ENCODE measurements at regions not wholly inside any gene's neighbourhood (a gene's known extent, or its start where the extent isn't known, plus 50 kb on each side); places are given as distances from the start of the nearest gene placed in this dataset.

DNA sequence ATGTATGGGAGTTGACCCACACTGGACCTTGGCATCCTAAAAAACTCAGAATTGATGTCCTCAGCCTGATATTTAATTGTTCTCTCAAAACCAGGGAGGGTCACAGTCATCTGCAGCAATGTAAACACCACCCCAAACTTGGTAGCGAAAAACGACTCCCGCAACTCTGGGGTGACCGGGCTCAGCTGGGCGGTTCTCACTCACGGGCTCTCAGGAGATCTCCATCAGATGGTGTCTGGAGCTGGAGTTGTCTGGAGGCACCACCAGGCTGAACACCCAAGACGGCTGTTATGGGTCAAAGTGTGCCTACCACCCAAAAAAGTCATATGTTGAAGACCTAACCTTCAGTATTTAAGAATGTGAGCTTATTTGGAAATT lies 50.9 kb upstream of the NXT1 start:
- ChIA-PET CTCF (interaction anchor here (0.7 kb wide), 1 partner anchor 352 kb away, joined by 3 read pairs; no protein-coding TSS in a partner anchor), POLR2A (interaction anchor here (0.9 to 1.4 kb wide), 2 partner anchors 51 to 58 kb away, joined by 3 read pairs; partner anchors contain the start of gene NXT1)
- no peak for DNase-seq (ENCODE audit: extremely low spot score)
- no peak for TF ChIP-seq FOXM1 (IDR thresholded peaks at IDR 0.05; ENCODE audit: borderline replicate concordance)
- TF ChIP-seq ZNF384 (IDR thresholded peaks at IDR 0.05): no peak
- no peak for TF ChIP-seq ELF4 (IDR thresholded peaks at IDR 0.05)
- TF ChIP-seq BHLHE40 (IDR thresholded peaks at IDR 0.05; ENCODE audit: borderline replicate concordance): no peak
- TF ChIP-seq L3MBTL2 (conservative IDR thresholded peaks at IDR 0.05): no peak
- no peak for TF ChIP-seq LEF1 (IDR thresholded peaks at IDR 0.05; ENCODE audit: borderline replicate concordance)
- TF ChIP-seq CTBP1 (IDR thresholded peaks at IDR 0.05; ENCODE audit: borderline replicate concordance): no peak
- TF ChIP-seq NFRKB (IDR thresholded peaks at IDR 0.05): no peak
- TF ChIP-seq SP1 (IDR thresholded peaks at IDR 0.05): no peak
- no peak for TF ChIP-seq SUZ12 (IDR thresholded peaks at IDR 0.05)
- TF ChIP-seq HDGF (IDR thresholded peaks at IDR 0.05; ENCODE audit: borderline replicate concordance): no peak
- TF ChIP-seq ARNT (IDR thresholded peaks at IDR 0.05): no peak
- no peak for TF ChIP-seq FOXK2 (IDR thresholded peaks at IDR 0.05)

DNA sequence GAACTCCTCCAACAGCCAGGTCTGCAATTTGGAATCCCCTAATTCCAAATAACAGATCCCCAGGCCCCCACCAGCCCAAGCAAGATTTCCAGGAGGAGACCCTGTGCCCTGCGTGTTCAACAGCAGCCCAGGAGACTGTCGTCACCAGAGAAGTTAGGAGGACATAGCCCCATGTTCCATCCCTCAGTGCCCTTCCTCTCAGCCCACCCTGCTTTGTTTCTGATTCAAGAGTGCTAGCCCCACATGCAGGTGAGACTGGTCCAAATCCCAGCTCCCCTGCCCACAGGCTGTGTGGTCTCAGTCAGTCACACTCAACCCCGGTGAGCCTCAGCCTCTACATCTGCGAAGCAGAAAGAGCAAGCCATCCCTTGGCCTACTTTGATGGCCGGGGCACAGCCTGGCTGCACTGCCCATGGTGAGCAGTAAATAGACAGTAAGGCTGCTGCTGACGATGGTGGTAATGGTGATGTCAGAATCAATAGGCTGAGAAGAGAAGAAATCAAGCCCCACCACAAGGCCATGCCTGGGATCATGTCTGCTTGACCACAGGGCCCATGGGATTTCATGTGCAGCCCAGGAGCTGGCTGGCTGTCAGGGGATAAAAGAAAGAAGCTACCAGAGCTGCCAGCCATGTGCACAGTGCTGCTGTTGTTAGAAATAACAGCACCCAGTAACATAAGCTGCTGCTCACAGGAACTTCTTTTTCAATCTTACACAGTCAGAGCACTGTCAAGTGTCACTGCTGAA lies 51.5 kb upstream of the NXT1 start:
- CTCF ChIA-PET: no interaction called here
- DNase-seq (ENCODE audit: extremely low spot score): no peak
- POLR2A ChIA-PET: interaction anchor here (0.9 to 1.4 kb wide), 2 partner anchors 51 to 59 kb away, joined by 3 read pairs; partner anchors contain the start of gene NXT1
- no peak for TF ChIP-seq CTBP1 (IDR thresholded peaks at IDR 0.05; ENCODE audit: borderline replicate concordance)
- TF ChIP-seq ELF4 (IDR thresholded peaks at IDR 0.05): no peak
- no peak for TF ChIP-seq TARDBP (IDR thresholded peaks at IDR 0.05)
- no peak for TF ChIP-seq SP1 (IDR thresholded peaks at IDR 0.05)
- no peak for TF ChIP-seq HDGF (IDR thresholded peaks at IDR 0.05; ENCODE audit: borderline replicate concordance)
- no peak for TF ChIP-seq ZNF384 (IDR thresholded peaks at IDR 0.05)

DNA sequence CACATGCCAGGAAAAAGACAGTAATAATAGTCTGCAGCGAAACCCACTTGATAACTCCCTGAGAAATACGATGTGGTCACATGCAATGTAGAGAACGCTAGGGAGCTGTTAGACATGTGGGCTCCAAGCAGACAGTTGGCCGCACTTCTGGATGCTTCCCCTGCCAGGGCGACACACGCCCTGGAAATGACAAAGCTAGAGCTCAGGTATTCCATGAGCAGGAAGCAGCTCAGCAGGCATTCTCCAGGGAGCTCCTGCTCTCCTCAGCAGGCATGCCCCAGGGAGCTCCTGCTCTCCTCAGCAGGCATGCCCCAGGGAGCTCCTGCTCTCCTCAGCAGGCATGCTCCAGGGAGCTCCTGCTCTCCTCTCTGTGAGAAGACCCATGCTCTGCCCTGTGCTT lies 52.4 kb upstream of the NXT1 start:
- TF ChIP-seq FOXK2 (IDR thresholded peaks at IDR 0.05): no peak
- TF ChIP-seq SUZ12 (IDR thresholded peaks at IDR 0.05): no peak
- no peak for TF ChIP-seq CTBP1 (IDR thresholded peaks at IDR 0.05; ENCODE audit: borderline replicate concordance)
- TF ChIP-seq FOXM1 (IDR thresholded peaks at IDR 0.05; ENCODE audit: borderline replicate concordance): no peak
- TF ChIP-seq ELF4 (IDR thresholded peaks at IDR 0.05): no peak
- TF ChIP-seq, protein P1, sequence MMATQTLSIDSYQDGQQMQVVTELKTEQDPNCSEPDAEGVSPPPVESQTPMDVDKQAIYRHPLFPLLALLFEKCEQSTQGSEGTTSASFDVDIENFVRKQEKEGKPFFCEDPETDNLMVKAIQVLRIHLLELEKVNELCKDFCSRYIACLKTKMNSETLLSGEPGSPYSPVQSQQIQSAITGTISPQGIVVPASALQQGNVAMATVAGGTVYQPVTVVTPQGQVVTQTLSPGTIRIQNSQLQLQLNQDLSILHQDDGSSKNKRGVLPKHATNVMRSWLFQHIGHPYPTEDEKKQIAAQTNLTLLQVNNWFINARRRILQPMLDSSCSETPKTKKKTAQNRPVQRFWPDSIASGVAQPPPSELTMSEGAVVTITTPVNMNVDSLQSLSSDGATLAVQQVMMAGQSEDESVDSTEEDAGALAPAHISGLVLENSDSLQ (IDR thresholded peaks at IDR 0.05): no peak
- no peak for TF ChIP-seq LEF1 (IDR thresholded peaks at IDR 0.05; ENCODE audit: borderline replicate concordance)
- no peak for TF ChIP-seq ARNT (IDR thresholded peaks at IDR 0.05)
- no peak for TF ChIP-seq BHLHE40 (IDR thresholded peaks at IDR 0.05; ENCODE audit: borderline replicate concordance)
- DNase-seq (ENCODE audit: extremely low spot score): no peak
- ChIA-PET CTCF (no interaction called here), POLR2A (no interaction called here)

DNA sequence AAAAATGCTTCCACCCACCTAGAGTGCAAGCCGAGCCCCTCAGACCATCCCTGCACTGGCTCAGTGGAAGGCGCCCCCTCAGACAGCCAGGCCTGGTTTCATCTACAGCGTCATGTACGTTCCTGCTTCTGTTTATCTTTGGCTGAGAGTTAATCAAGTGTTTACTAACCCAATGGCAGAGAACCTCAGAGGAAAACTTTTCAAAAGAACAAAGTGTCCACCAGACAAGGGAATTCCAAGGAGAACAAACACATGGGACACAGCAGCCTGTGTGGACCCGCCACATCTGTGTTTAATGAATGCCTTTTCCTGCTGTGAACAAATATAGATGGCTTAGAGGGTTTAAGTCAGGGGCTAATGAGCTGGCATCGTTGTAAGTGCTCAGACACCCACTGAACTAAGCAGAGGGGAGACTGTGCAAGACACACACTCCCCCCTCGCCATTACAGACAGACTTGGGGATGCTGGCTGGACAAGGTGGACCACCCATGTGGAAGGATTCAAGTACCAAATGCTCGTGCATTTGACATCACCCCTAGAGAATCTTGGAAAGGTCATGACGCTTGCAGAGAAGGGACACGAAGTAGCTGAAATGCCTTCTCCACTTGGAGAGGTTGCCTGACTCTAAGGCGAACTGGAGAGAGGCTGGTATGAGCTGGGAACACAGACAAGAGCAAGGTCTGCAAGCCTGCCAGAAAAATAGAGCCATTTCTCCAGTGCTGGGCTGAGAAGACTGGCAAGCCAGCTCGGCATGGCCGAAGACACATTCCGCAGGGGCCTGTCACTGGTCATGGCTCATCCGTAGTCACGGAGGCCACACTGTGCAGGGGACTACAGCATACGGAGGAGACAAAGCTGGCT lies 53.5 kb upstream of the NXT1 start:
- ChIA-PET POLR2A (no interaction called here), CTCF (no interaction called here)
- DNase-seq (ENCODE audit: extremely low spot score): no peak
- no peak for TF ChIP-seq NFRKB (IDR thresholded peaks at IDR 0.05)
- no peak for TF ChIP-seq BHLHE40 (IDR thresholded peaks at IDR 0.05; ENCODE audit: borderline replicate concordance)
- TF ChIP-seq FOXM1 (IDR thresholded peaks at IDR 0.05; ENCODE audit: borderline replicate concordance): no peak
- TF ChIP-seq FOXK2 (IDR thresholded peaks at IDR 0.05): no peak
- no peak for TF ChIP-seq TARDBP (IDR thresholded peaks at IDR 0.05)
- TF ChIP-seq CTBP1 (IDR thresholded peaks at IDR 0.05; ENCODE audit: borderline replicate concordance): no peak
- no peak for TF ChIP-seq LEF1 (IDR thresholded peaks at IDR 0.05; ENCODE audit: borderline replicate concordance)
- no peak for TF ChIP-seq SUZ12 (IDR thresholded peaks at IDR 0.05)
- no peak for TF ChIP-seq SP1 (IDR thresholded peaks at IDR 0.05)
- no peak for TF ChIP-seq ELF4 (IDR thresholded peaks at IDR 0.05)
- no peak for TF ChIP-seq FOXA1 (IDR thresholded peaks at IDR 0.05)
- TF ChIP-seq HDGF (IDR thresholded peaks at IDR 0.05; ENCODE audit: borderline replicate concordance): no peak
- no peak for TF ChIP-seq ZNF384 (IDR thresholded peaks at IDR 0.05)
- TF ChIP-seq ARNT (IDR thresholded peaks at IDR 0.05): no peak
- TF ChIP-seq, protein P1 (IDR thresholded peaks at IDR 0.05): no peak
- no peak for TF ChIP-seq L3MBTL2 (conservative IDR thresholded peaks at IDR 0.05)

DNA sequence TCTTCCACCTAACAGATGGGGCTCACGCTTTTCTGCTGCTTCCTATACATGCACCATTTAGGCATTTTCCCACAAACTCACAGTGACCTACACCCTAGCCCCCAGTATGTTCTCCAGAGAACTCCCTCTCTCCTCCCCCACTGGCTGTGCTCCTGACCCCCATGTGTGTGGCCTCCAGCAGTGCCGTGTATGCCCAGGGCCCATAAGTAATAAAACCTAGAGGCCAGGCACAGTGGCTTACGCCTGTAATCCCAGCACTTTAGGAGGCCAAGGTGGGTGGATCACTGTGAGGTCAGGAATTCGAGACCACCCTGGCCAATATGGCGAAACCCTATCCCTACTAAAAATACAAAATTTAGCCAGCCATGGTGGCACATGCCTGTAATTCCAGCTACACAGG lies 54.7 kb upstream of the NXT1 start:
- no peak for DNase-seq (ENCODE audit: extremely low spot score)
- CTCF ChIA-PET: no interaction called here
- no peak for TF ChIP-seq TARDBP (IDR thresholded peaks at IDR 0.05)
- TF ChIP-seq FOXK2 (IDR thresholded peaks at IDR 0.05): no peak
- TF ChIP-seq FOXA1 (IDR thresholded peaks at IDR 0.05): no peak
- TF ChIP-seq SP1 (IDR thresholded peaks at IDR 0.05): no peak
- TF ChIP-seq FOXM1 (IDR thresholded peaks at IDR 0.05; ENCODE audit: borderline replicate concordance): no peak
- TF ChIP-seq LEF1 (IDR thresholded peaks at IDR 0.05; ENCODE audit: borderline replicate concordance): no peak
- TF ChIP-seq HDGF (IDR thresholded peaks at IDR 0.05; ENCODE audit: borderline replicate concordance): no peak
- TF ChIP-seq BHLHE40 (IDR thresholded peaks at IDR 0.05; ENCODE audit: borderline replicate concordance): no peak
- TF ChIP-seq SUZ12 (IDR thresholded peaks at IDR 0.05): no peak
- no peak for TF ChIP-seq L3MBTL2 (conservative IDR thresholded peaks at IDR 0.05)
- no peak for TF ChIP-seq ARNT (IDR thresholded peaks at IDR 0.05)
- TF ChIP-seq, protein P1 (IDR thresholded peaks at IDR 0.05): no peak
- no peak for TF ChIP-seq ELF4 (IDR thresholded peaks at IDR 0.05)
- POLR2A ChIA-PET: no interaction called here

Data from HEK293T (cell line).